ENCODE measurements at regions not wholly inside any gene's neighbourhood (a gene's known extent, or its start where the extent isn't known, plus 50 kb on each side); places are given as distances from the start of the nearest gene placed in this dataset.
"Not testable (repeated sequence)": the region's sequence is repeated elsewhere in the genome, so short reads cannot be mapped to it uniquely, and the experiment has no call there.

- not testable (repeated sequence) for DNase-seq (ENCODE audit: low spot score)
Observed at GRCh38 chr5:27088822-27089221, 50.4 kb upstream of the CDH9 start.

Small RNA genes lying in the stretch of these regions (small RNA-seq; reads per million reads assigned to genes)
- gene AC010385.1 (0 reads per million in 2 experiments), gene AC010385.3 (0 reads per million in 2 experiments), gene AC026421.1 (0 reads per million in 2 experiments), gene AC114300.1 (0 reads per million in 2 experiments), gene LSP1P3 (0 reads per million in 2 experiments), gene RF00425 (0.10 to 0.31 reads per million in 2 experiments), gene RNU6-738P (0 reads per million in 2 experiments), gene RNU6-909P (0 reads per million in 2 experiments), gene UBL5P1 (0 reads per million in 2 experiments)

All from SK-N-DZ (cell line).